HepG2 (cell line): ENCODE measurements at regions not wholly inside any gene's neighbourhood (a gene's known extent, or its start where the extent isn't known, plus 50 kb on each side); places are given as distances from the start of the nearest gene placed in this dataset.

Experiments
- ATAC-seq: fragments of 200-7000 bp; cut with Tn5 transposase; 3 replicates; pipeline ENCODE4 v1.9.1; 2020; ENCODE audit warnings: mild to moderate bottlenecking, moderate library complexity
- BruUV-seq: library from RNA; stranded (reverse); fragments of 400-500 nt; replicated peaks from 2 replicates; lab custom pipeline; 2021; lab: Mats Ljungman, UMichigan
- CTCF ChIA-PET: fragments of 300-600 bp; formaldehyde crosslinking; extraction: SDS; loops from one replicate; lab custom pipeline; 2021; ENCODE audit warnings: low total read pairs, inconsistent platforms, low intra/inter-chr PET ratio; lab: Yijun Ruan, JAX
- POLR2A ChIA-PET: fragments of 350-600 bp; sonication (Branson Sonifier 250); formaldehyde crosslinking; loops from one replicate; lab custom pipeline; 2020; ENCODE audit warnings: antibody characterized with exemption, inconsistent platforms; lab: Yijun Ruan, JAX
- DNase-seq: peaks from one replicate; pipeline ENCODE4 v3.0.0-alpha.2; 2015; ENCODE audit warnings: low spot score
- FAIRE-seq: peaks from 3 replicates; lab custom pipeline; 2011; peaks lifted over from hg19 to GRCh38; lab: Jason Lieb, UNC
- H2AFZ ChIP-seq: one replicate; pipeline ENCODE4 v1.6.1; 2011; ENCODE audit warnings: low read length, inconsistent platforms
- H3K27ac ChIP-seq: fragments of 300-600 bp; 3 replicates; pipeline ENCODE4 v1.8.0; 2011; ENCODE audit warnings: mixed run types, mild to moderate bottlenecking, mixed read lengths, low read length, inconsistent platforms; ENCODE audit not compliant: insufficient read depth; ENCODE audit errors: extremely low read length
- H3K27me3 ChIP-seq, 2 experiments: fragments of 200-600 bp in 1 of 2; 2 replicates in 1 of 2; 3 replicates in 1 of 2; pipeline versions ENCODE4 v1.6.0 to v1.8.0; 2011; ENCODE audit warnings: low read length in 2 of 2, mild to moderate bottlenecking in 2 of 2, moderate library complexity in 2 of 2, inconsistent platforms in 1 of 2; ENCODE audit not compliant: insufficient read depth in 2 of 2, control insufficient read depth in 1 of 2
- H3K36me3 ChIP-seq, 2 experiments: fragments of 200-600 bp in 1 of 2; replicated peaks in 1 of 2; 2 replicates in 1 of 2; 3 replicates in 1 of 2; pipeline versions ENCODE4 v1.5.1 to v1.8.0; 2011; ENCODE audit warnings: low read length in 2 of 2, inconsistent platforms in 1 of 2; ENCODE audit not compliant: insufficient read depth in 2 of 2, control insufficient read depth in 1 of 2
- H3K4me1 ChIP-seq: 2 replicates; pipeline ENCODE4 v1.5.1; 2012; ENCODE audit warnings: low read length, inconsistent platforms; ENCODE audit not compliant: insufficient read depth
- H3K4me2 ChIP-seq: 2 replicates; pipeline ENCODE4 v1.6.0; 2011; ENCODE audit warnings: low read depth, low read length, inconsistent platforms
- H3K4me3 ChIP-seq, 3 experiments: fragments of 200-600 bp in 1 of 3; sonication (generic), shearing (Covaris generic) in 1 of 3; replicated peaks in 1 of 3; 2 replicates each; pipeline ENCODE4 v1.5.1; 2011 to 2016; ENCODE audit warnings: low read length in 3 of 3, inconsistent platforms in 2 of 3, low read depth in 2 of 3, mild to moderate bottlenecking in 2 of 3, control low read depth in 1 of 3, mixed read lengths in 1 of 3; ENCODE audit not compliant: insufficient read depth in 1 of 3
- H3K79me2 ChIP-seq: one replicate; pipeline ENCODE4 v1.6.1; 2011; ENCODE audit warnings: low read length, inconsistent platforms; ENCODE audit not compliant: insufficient read depth
- H3K9ac ChIP-seq: 2 replicates; pipeline ENCODE4 v1.6.0; 2011; ENCODE audit warnings: mild to moderate bottlenecking, low read depth, low read length, inconsistent platforms; ENCODE audit not compliant: insufficient read depth
- H3K9me3 ChIP-seq: 2 replicates; pipeline ENCODE4 v1.5.1; 2012; ENCODE audit warnings: mild to moderate bottlenecking, low read length
- H4K20me1 ChIP-seq: 2 replicates; pipeline ENCODE4 v1.6.0; 2011; ENCODE audit warnings: inconsistent platforms, mild to moderate bottlenecking, low read length, moderate library complexity; ENCODE audit not compliant: insufficient read depth
- AGO2 ChIP-seq: fragments of 200-400 bp; formaldehyde crosslinking; optimal IDR thresholded peaks from 2 replicates; pipeline ENCODE3; 2017; ENCODE audit warnings: mild to moderate bottlenecking, low read depth, low read length, moderate library complexity
- FOXO1 ChIP-seq: sonication (generic); formaldehyde crosslinking; IDR thresholded peaks from 2 replicates; pipeline ENCODE4 v1.4.0; 2020; ENCODE audit warnings: missing genetic modification reagents
- NBN ChIP-seq: fragments of 450-650 bp; conservative IDR thresholded peaks from 2 replicates; pipeline ENCODE4 v1.6.1; 2017
- NCOA5 ChIP-seq: sonication (generic); formaldehyde crosslinking; IDR thresholded peaks from 2 replicates; pipeline ENCODE4 v1.4.0; 2020; ENCODE audit warnings: missing genetic modification reagents
- SAFB2 ChIP-seq: sonication (generic); formaldehyde crosslinking; IDR thresholded peaks from 2 replicates; pipeline ENCODE4 v1.5.1; 2020; ENCODE audit warnings: missing genetic modification reagents, low read depth, mild to moderate bottlenecking, borderline replicate concordance
- SKI ChIP-seq: fragments of 450-650 bp; IDR thresholded peaks from one replicate; pipeline ENCODE4 v1.6.1; 2018; ENCODE audit warnings: mild to moderate bottlenecking; ENCODE audit not compliant: partially characterized antibody
- ZNF317 ChIP-seq: sonication (generic); formaldehyde crosslinking; IDR thresholded peaks from 2 replicates; pipeline ENCODE4 v1.5.0; 2020; ENCODE audit warnings: mild to moderate bottlenecking, missing genetic modification reagents
- ZNF792 ChIP-seq: IDR thresholded peaks from 2 replicates; pipeline ENCODE4 v1.6.1; 2016
- WGBS: methylation state at CpG from one replicate; pipeline ENCODE4 v1.1.6; 2017; ENCODE audit warnings: low lambda C conversion rate; 5-methylcytosine and 5-hydroxymethylcytosine counted together
- in situ Hi-C: cut with HindIII; loops from 2 replicates; pipeline ENCODE4 v1.10.0; 2017; ENCODE audit warnings: low pct_unique_long_range_greater_than_20kb; ENCODE audit not compliant: extremely low pct_ligation_motif_present
- intact Hi-C: fragments of 100-400 bp; cut with micrococcal nuclease; formaldehyde crosslinking; loops from one replicate; pipeline ENCODE4 v1.10.0; 2022; ENCODE audit not compliant: unreplicated experiment
- TF ChIP-seq, protein P1 (sequence below): IDR thresholded peaks from 2 replicates; pipeline ENCODE4 v1.6.1; 2016; ENCODE audit warnings: low read depth, borderline replicate concordance
- TF ChIP-seq, protein P2 (sequence below): sonication (generic); formaldehyde crosslinking; IDR thresholded peaks from 2 replicates; pipeline ENCODE4 v1.5.1; 2020; ENCODE audit warnings: mild to moderate bottlenecking, missing genetic modification reagents, moderate library complexity
- TF ChIP-seq, protein P3 (sequence below): sonication (generic); formaldehyde crosslinking; IDR thresholded peaks from 2 replicates; pipeline ENCODE4 v1.4.0; 2020; ENCODE audit warnings: missing genetic modification reagents, mild to moderate bottlenecking, borderline replicate concordance

DNA sequence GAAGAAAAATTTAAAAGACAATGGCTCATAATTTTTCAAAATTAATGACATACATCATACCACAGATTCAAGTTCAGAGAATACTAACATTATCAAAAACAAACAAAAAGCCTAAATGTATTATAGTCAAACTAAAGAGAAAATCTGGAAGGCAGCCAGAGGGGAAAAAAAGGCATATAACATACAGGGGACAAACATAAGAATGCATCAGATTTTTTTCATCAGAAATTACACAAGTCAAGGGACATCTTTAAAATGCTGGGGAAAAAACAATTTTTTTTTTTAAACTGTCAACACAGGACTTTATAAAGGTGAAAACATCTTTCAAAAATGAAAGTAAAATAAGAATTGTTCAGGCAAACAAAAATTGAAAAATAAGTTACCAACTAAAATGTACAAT lies 478.4 kb upstream of the PLXNA2 start:
- DNase-seq (no peak), ATAC-seq (no peak), FAIRE-seq (no peak)
- no peaks in the 10 kb centered on the region for H3K4me1 ChIP-seq
- no peaks in the 10 kb centered on the region for H3K36me3 ChIP-seq
- no TSS peak for BruUV-seq
- H3K27ac ChIP-seq, result no peak overlapping the region
- no peaks in the 10 kb centered on the region for H4K20me1 ChIP-seq
- H3K4me2 ChIP-seq, result no peak overlapping the region
- TF ChIP-seq, protein P1, sequence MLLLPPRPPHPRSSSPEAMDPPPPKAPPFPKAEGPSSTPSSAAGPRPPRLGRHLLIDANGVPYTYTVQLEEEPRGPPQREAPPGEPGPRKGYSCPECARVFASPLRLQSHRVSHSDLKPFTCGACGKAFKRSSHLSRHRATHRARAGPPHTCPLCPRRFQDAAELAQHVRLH (CRISPR knock-in tag), result no peak
- TF ChIP-seq FOXO1 (CRISPR knock-in tag), result no peak
- TF ChIP-seq NCOA5 (CRISPR knock-in tag), result no peak
- no peak for TF ChIP-seq ZNF792 (CRISPR knock-in tag)
- in situ Hi-C loops (no loop called here), intact Hi-C loops (no loop called here)
- no peak overlapping the region for H3K4me3 ChIP-seq
- ChIA-PET CTCF (no interaction called here), POLR2A (no interaction called here)
- no peaks in the 10 kb centered on the region for H3K79me2 ChIP-seq
- H2AFZ ChIP-seq, result no peak overlapping the region
- peaks cover 63% of the 10 kb centered on the region for H3K9me3 ChIP-seq
- no peak overlapping the region for H3K9ac ChIP-seq
- no peaks in the 10 kb centered on the region for H3K27me3 ChIP-seq

DNA sequence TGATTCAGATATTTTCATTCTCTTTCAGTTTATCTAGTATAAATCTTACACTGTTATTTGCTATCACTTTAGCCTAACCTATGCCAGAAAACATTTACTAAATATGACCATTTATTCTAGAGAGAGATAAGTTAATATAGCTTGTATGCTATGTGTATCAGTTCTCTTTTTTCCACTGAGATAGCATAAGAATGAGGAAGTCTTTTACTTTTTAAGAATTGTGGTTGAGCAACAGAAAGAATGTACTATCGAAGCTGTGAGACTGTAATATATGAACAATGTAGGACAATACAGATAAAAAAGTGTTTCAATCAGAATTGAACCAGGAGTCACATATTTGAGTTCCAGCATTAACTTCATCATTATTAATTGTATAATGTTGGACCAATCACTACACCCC lies 479.9 kb upstream of the PLXNA2 start:
- FAIRE-seq, result no peak
- in situ Hi-C loops, result no loop called here
- no peak for TF ChIP-seq ZNF317 (CRISPR knock-in tag)
- TF ChIP-seq NBN, result no peak
- TF ChIP-seq SKI, result no peak
- TF ChIP-seq, protein P2, sequence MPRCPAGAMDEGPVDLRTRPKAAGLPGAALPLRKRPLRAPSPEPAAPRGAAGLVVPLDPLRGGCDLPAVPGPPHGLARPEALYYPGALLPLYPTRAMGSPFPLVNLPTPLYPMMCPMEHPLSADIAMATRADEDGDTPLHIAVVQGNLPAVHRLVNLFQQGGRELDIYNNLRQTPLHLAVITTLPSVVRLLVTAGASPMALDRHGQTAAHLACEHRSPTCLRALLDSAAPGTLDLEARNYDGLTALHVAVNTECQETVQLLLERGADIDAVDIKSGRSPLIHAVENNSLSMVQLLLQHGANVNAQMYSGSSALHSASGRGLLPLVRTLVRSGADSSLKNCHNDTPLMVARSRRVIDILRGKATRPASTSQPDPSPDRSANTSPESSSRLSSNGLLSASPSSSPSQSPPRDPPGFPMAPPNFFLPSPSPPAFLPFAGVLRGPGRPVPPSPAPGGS (CRISPR knock-in tag), result no peak
- TF ChIP-seq, protein P3, sequence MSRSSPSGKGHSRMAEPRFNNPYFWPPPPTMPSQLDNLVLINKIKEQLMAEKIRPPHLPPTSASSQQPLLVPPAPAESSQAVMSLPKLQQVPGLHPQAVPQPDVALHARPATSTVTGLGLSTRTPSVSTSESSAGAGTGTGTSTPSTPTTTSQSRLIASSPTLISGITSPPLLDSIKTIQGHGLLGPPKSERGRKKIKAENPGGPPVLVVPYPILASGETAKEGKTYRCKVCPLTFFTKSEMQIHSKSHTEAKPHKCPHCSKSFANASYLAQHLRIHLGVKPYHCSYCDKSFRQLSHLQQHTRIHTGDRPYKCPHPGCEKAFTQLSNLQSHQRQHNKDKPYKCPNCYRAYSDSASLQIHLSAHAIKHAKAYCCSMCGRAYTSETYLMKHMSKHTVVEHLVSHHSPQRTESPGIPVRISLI (CRISPR knock-in tag), result no peak
- TF ChIP-seq AGO2, result no peak
- no peak for TF ChIP-seq SAFB2 (CRISPR knock-in tag)

More for the DNA sequence above, 479.9 kb upstream of the PLXNA2 start:
- no peaks in the 10 kb centered on the region for H3K79me2 ChIP-seq
- no peaks in the 10 kb centered on the region for H3K27me3 ChIP-seq
- H3K9me3 ChIP-seq, result peaks cover 68% of the 10 kb centered on the region
- H3K4me1 ChIP-seq, result no peaks in the 10 kb centered on the region
- no peak overlapping the region for H3K9ac ChIP-seq
- intact Hi-C loops, result no loop called here
- no TSS peak for BruUV-seq
- H3K4me2 ChIP-seq, result no peak overlapping the region
- H3K36me3 ChIP-seq, result no peaks in the 10 kb centered on the region
- H4K20me1 ChIP-seq, result no peaks in the 10 kb centered on the region
- ChIA-PET POLR2A (no interaction called here), CTCF (no interaction called here)
- H3K4me3 ChIP-seq, result no peak overlapping the region
- DNase-seq, result no peak
- WGBS, result 2% methylated on average over 1 of the region's 1 CpG
- H2AFZ ChIP-seq, result no peak overlapping the region
- ATAC-seq, result no peak
- no peak overlapping the region for H3K27ac ChIP-seq
